HK-2 (cell line): ENCODE measurements at regions not wholly inside any gene's neighbourhood (a gene's known extent, or its start where the extent isn't known, plus 50 kb on each side); places are given as distances from the start of the nearest gene placed in this dataset.

Source experiments
- DNase-seq: peaks from one replicate; pipeline ENCODE4 v3.0.0-alpha.2; 2018; ENCODE audit not compliant: unreplicated experiment

GRCh38 chr1:29875557-29876028 lies 639.3 kb downstream of the PTPRU start:
- no peak for DNase-seq

- DNase-seq, result no peak
These were observed 634.3 kb downstream of the PTPRU start for GRCh38 chr1:29870621-29871020.

GRCh38 chr1:29869802-29870201 lies 633.5 kb downstream of the PTPRU start:
- DNase-seq, result no peak

- DNase-seq, result no peak
These were observed 632.6 kb downstream of the PTPRU start for GRCh38 chr1:29868944-29869343.

- DNase-seq, result no peak
These were observed 631.8 kb downstream of the PTPRU start for GRCh38 chr1:29868096-29868495.

GRCh38 chr1:29865051-29865450 lies 628.7 kb downstream of the PTPRU start:
- DNase-seq, result no peak

- no peak for DNase-seq
These were observed 628.2 kb downstream of the PTPRU start for GRCh38 chr1:29864431-29865022.

- DNase-seq, result no peak
These were observed 625.6 kb downstream of the PTPRU start for GRCh38 chr1:29861922-29862321.

- no peak for DNase-seq
These were observed 625.1 kb downstream of the PTPRU start for GRCh38 chr1:29861446-29861845.

- no peak for DNase-seq
These were observed 624.4 kb downstream of the PTPRU start for GRCh38 chr1:29860681-29861080.

GRCh38 chr1:29860056-29860455 lies 623.7 kb downstream of the PTPRU start:
- DNase-seq, result no peak

- no peak for DNase-seq
These were observed 622.8 kb downstream of the PTPRU start for GRCh38 chr1:29859126-29859525.

GRCh38 chr1:29858646-29859045 lies 622.3 kb downstream of the PTPRU start:
- DNase-seq, result no peak

- DNase-seq, result no peak
These were observed 620.2 kb downstream of the PTPRU start for GRCh38 chr1:29856340-29857114.

- DNase-seq, result no peak
These were observed 619.3 kb downstream of the PTPRU start for GRCh38 chr1:29855561-29856160.

GRCh38 chr1:29854700-29855276 lies 618.5 kb downstream of the PTPRU start:
- DNase-seq, result no peak

GRCh38 chr1:29853716-29854330 lies 617.5 kb downstream of the PTPRU start:
- DNase-seq, result no peak

GRCh38 chr1:29852248-29852647 lies 615.9 kb downstream of the PTPRU start:
- DNase-seq, result no peak

GRCh38 chr1:29851691-29852090 lies 615.4 kb downstream of the PTPRU start:
- DNase-seq, result no peak

GRCh38 chr1:29849991-29850757 lies 613.9 kb downstream of the PTPRU start:
- no peak for DNase-seq

GRCh38 chr1:29849038-29849750 lies 612.9 kb downstream of the PTPRU start:
- peak; percentile 24 for DNase-seq
